EL (cell line): ENCODE measurements at regions not wholly inside any gene's neighbourhood (a gene's known extent, or its start where the extent isn't known, plus 50 kb on each side); places are given as distances from the start of the nearest gene placed in this dataset.
"Not testable (repeated sequence)": the region's sequence is repeated elsewhere in the genome, so short reads cannot be mapped to it uniquely, and the experiment has no call there.

ENCODE experiments used
- DNase-seq: peaks from one replicate; pipeline ENCODE4 v3.0.0-alpha.2; 2016

- DNase-seq, result no peak
Observed at GRCh38 chr4:62500296-62500695, 1300.2 kb downstream of the ADGRL3 start.

GRCh38 chr4:62495032-62495431 lies 1294.9 kb downstream of the ADGRL3 start:
- DNase-seq, result no peak

DNA sequence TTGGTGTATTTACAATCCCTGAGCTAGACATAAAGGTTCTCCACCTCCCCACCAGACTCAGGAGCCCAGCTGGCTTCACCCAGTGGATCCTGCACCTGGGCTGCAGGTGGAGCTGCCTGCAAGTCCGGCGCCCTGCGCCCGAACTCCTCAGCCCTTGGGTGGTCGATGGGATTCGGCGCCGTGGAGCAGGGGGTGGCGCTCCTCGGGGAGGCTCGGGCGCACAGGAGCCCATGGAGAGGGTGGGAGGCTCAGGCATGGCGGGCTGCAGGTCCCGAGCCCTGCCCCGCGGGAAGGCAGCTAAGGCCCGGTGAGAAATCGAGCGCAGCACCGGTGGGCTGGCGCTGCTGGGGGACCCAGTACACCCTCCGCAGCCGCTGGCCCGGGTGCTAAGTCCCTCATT lies 1291.6 kb downstream of the ADGRL3 start:
- not testable (repeated sequence) for DNase-seq

DNA sequence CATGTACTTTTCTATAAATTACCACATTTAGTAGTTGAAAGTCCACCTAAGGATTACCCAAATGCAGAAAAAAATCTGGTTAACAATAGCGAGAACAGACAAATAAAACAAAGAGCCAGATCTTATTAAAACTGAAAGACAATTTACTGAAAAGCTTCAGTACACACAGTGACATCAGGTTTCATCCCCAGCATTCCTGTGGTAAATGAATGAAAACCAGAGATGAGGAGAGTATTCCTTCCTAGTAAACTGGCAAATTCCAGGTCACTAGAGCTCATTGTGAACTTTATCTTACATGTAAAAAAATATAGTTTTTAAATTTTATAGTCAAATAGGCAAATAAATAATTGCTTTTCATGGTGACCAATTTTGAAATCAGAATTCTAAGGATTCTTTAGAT lies 1290.5 kb downstream of the ADGRL3 start:
- DNase-seq, result no peak

DNA sequence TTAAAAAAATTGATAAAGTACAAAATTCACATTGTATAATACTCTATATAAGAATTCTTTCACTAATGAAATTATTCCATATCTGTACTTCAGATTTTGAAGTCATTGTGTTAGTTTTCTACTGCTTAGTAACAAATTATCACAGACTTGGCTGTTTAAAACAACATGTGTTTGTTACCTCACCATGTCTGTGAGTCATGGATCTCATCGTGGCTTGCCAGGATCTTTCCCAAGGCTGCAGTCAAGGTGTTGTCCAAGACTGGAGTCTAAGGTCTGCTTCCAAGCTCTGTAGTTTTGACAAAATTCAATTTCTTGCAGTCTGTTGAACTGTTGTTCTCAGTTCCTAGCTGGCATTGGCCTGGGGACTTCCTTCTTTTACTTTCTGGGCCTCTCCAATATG lies 1286.9 kb downstream of the ADGRL3 start:
- DNase-seq, result no peak

GRCh38 chr4:62484357-62484756 lies 1284.2 kb downstream of the ADGRL3 start:
- DNase-seq, result no peak

DNA sequence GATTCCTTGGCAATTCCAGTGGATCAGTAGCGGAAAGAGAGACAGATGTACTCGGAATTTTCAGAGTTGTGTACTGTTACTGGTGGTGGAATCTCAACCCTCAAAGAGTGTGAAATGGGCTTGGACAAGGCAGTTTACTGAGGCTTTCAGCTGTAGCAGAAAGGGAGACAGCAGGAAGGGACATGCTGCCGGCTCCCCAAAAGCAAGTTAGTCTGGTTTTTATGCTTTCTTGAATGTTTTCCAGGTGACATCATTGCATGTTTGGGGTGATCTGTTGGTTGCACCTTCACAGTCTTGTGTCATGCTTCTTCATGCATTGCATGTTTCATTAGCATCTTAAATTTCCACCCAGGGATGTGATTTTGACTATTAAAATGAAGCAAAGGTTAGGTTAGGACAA lies 1282.2 kb downstream of the ADGRL3 start:
- DNase-seq, result no peak

GRCh38 chr4:62475596-62475995 lies 1275.5 kb downstream of the ADGRL3 start:
- DNase-seq, result no peak

GRCh38 chr4:62474802-62475201 lies 1274.7 kb downstream of the ADGRL3 start:
- no peak for DNase-seq

DNA sequence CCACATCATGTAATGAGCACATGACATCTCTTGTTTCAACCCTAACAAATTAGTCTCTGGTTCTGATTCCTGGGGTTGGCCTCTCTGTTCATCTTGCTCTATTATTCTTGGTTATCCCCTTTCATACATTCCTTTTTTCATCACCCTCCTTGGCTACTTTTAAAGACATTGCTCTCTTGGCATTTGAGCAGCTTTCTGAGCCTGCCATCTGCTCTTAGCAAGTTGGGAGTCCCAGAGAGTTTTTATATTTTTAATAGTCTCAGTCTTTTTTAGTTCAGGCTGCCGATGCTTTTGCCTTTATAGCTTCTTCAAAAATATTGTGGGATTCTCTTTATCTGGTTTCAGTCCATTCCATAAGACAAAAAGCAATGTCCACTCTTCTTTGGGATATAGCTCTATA lies 1270.9 kb downstream of the ADGRL3 start:
- DNase-seq, result no peak

- DNase-seq, result no peak
Observed at GRCh38 chr4:62470421-62470983, 1270.4 kb downstream of the ADGRL3 start.

GRCh38 chr4:62470020-62470419 lies 1269.9 kb downstream of the ADGRL3 start:
- no peak for DNase-seq

GRCh38 chr4:62461961-62462360 lies 1261.8 kb downstream of the ADGRL3 start:
- no peak for DNase-seq

DNA sequence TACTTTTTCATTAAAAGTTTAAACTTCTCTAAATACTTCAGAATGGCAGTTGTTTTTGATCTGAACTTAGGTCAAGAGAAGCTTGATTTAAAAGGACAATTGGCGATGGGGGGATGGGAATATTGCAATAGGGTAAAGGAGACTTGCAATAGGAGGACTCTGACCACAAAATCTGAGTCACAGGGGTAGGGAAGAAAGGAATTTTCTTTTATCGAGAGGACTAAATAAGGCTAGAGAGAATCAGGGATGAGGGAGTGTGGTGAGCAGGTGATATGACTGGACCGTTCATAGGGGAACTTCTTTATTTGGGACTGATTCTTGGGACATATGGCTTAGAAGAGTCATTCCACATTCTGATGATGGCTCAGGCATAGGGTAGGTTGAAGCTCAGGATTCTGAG lies 1260.2 kb downstream of the ADGRL3 start:
- DNase-seq, result no peak

GRCh38 chr4:62457356-62457755 lies 1257.2 kb downstream of the ADGRL3 start:
- no peak for DNase-seq

DNA sequence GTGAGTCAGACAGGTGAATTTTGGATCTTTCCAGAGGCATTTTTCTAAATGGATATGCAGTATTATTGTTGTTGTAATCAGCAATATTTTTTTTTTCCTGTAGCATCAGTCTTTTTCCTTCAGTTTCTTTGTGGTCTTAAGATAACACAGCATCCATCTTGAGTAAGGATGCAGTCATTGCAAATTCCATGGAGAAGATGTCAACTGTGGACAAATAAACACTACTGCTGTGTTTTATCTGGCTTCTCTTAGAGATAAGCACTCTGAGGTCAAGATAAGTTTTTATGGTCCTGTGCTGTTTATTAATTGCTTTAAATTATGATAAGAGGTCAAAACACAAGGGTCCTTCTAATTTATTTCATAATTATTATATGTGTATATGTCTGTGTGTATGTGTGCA lies 1255.7 kb downstream of the ADGRL3 start:
- DNase-seq, result no peak

GRCh38 chr4:62454535-62454934 lies 1254.4 kb downstream of the ADGRL3 start:
- no peak for DNase-seq

GRCh38 chr4:62450740-62451139 lies 1250.6 kb downstream of the ADGRL3 start:
- DNase-seq, result no peak

- no peak for DNase-seq
Observed at GRCh38 chr4:62449538-62449937, 1249.4 kb downstream of the ADGRL3 start.

DNA sequence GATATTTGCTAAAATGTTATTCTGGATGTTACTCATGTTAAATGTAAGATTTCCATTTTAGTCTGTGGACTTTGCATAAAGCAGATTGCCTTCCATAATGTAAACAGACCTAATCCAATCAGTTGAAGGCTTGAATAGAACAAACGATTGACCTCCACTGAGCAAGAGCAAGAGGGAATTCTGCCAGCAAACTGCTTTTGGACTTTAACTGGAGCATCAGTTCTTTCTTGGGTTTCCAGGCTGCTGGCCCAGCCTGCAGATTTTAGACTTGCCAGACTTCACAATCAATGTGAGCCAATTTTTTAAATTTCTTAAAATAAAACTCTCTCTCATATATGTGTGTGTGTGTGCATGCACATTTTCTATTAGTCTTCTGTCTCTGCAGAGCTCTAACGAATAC lies 1248.8 kb downstream of the ADGRL3 start:
- no peak for DNase-seq

DNA sequence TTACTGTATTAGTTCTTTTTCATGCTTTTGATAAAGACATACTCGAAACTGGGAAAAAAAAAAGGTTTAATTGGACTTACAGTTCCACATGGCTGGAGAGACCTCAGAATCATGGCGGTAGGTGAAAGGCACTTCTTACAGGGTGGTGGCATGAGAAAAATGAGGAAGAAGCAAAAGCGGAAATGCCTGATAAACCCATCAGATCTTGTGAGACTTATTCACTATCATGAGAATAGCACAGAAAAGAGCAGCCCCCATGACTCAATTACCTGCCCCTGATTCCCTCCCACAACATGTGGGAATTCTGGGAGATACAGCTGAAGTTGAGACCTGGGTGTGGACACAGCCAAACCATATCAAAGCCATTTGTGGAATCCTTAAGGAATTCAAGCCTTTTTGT lies 1238.9 kb downstream of the ADGRL3 start:
- no peak for DNase-seq

- DNase-seq, result no peak
Observed at GRCh38 chr4:62434921-62435320, 1234.8 kb downstream of the ADGRL3 start.

GRCh38 chr4:62431513-62432231 lies 1231.5 kb downstream of the ADGRL3 start:
- DNase-seq, result not testable (repeated sequence)

DNA sequence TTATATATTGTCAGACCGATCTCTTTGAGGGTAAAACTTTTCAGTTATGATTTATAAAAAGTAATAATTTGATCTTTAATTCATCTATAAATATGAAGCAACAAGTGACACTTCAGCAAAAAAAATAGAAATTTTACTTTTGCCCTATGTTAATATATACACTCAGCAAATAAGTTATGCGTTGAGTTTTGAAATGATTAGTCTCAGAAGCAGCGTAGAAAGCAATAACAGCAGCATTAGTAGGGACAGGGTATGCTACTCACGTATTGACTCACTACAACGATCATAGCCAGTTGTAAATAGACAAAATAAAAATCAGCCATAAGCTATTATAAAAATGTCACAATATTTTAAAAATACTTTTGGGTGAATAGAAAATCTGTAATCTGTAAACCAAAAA lies 1229.2 kb downstream of the ADGRL3 start:
- DNase-seq, result no peak

- DNase-seq, result no peak
Observed at GRCh38 chr4:62415256-62415655, 1215.1 kb downstream of the ADGRL3 start.
